NCI-H2196 (cell line): ENCODE measurements at regions not wholly inside any gene's neighbourhood (a gene's known extent, or its start where the extent isn't known, plus 50 kb on each side); places are given as distances from the start of the nearest gene placed in this dataset.

ENCODE experiments used
- DNase-seq: peaks from one replicate; lab custom pipeline; 2025; ENCODE audit not compliant: unreplicated experiment; lab: John Stamatoyannopoulos, UW

DNA sequence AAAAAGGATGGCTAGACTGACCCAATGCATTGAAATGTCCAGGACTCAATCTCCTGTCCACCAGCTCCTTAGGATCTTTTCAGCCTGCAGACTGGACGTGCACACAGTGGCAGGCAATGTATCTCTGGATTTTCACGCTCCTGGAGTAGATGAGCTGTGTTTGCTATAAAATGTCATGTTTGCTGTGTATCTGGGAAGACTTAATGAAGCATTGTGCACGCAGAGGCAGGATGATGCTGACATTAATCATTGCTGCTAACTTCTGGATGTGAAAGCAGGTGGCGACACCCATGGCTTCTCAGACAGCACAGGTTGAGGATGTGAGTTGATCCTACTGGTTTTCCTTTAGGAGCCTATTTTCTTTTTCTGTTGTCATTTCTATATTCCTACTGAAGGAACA is 133.1 kb upstream of the PCSK2 start:
- DNase-seq: no peak

DNA sequence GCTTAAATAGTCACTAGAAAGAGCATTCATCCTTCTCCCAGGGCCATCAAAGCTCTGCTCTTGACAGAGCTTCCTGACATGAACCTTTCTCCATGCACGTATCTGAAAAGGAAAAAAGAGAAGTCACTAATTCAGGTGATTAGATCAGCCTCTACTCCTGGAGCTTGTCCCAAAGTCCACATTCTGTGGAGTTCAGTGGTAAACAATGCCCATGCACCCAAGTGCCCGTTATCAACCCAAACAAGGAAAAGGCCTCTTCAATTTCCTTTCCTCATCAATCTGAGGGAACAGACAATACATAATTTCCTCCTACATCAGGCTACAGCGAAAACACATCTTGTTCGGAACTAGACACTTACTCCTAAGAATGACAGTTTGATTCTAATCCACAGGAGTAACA is 129.2 kb upstream of the PCSK2 start:
- no peak for DNase-seq

DNA sequence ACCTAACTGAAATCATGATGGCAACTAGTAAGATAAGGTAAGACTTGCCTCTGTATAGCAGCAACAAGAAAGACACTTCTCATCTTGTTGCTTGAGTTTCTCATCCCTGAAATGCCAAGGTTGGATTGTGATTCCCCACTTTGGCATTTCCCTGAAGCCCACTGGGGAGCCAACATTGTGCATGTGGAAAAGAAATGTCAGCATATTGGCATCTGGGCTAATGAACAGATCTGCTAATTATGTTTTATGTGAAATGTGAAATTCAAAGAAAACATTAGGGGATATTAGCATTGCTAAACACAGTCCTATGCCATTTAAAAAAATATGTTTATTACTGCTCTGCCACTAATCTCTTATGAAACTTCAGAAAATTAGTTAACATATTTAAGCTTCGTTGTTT is 126.3 kb upstream of the PCSK2 start:
- no peak for DNase-seq

DNA sequence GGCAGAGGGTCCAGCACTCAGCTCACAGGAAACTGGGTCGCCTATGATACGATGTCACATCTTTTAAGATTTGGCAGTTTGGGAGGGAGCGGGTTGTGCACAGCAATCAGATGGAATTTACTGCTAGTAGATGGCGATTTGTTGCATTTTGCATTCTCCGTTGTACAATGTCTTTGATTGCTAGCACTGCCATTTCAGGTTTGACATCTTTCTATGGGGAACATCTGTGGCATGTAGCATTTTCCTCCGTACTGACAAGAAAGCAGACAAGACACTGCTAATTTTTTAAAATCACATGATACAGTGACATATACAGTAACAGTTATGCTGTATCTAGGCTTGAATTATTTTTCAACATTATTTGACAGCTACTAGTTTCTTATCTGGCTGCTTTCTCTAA is 119.7 kb upstream of the PCSK2 start:
- no peak for DNase-seq

DNA sequence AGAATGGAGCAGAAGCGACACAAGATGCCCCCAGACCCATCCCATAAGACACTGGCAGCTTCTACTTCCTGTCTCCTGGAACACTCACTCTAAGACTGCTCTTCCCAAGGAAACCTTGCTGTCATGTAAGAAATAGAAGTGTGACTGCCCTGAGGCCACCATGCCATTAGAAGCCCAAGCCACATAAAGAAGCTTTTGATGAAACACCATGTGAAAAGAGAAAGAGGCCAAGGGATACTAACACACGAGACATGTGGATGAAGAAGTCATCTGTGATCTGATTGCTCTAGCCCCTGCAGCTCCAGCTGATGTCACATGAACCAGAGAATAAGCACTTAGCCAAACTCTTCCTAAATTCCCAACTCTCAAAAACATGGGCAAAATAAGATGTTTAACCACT is 117.9 kb upstream of the PCSK2 start:
- DNase-seq: no peak

DNA sequence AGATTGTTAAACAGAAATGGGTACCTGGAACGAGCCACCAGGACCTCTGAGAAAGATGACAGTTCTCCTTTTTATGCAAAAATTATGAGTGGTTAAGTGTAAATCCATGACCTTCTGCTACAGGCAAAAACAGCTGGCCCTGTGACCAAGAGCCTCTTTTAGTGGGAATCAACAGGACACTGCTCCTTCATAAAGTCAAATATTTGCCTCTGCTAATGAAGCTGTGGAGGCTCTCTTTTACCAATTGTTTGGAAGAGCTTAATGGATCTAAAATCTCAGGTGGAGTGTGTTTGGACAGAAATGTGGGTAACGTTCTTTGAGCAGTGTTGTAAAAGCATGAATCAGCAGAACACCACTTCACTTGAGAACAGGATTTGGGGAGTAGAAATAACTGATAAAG is 117.5 kb upstream of the PCSK2 start:
- no peak for DNase-seq

DNA sequence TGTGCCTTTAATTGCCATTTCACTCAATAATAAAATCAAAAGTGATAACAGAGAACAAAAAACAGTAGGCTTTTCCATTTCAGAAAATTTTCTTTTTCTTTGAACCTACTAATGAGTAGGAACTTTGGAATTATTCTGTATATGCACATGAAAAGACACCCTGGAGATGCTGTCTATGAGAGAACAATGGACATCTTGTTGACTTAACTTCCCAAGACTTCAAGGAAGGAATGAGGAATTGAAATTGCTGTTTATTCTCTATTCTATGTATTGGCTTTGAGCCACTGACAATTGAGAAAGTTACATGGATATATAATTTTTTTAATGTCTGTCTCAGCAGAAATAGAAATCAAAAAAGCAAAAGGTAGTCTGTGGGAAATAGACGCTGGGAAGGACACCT is 98.6 kb upstream of the PCSK2 start:
- no peak for DNase-seq

DNA sequence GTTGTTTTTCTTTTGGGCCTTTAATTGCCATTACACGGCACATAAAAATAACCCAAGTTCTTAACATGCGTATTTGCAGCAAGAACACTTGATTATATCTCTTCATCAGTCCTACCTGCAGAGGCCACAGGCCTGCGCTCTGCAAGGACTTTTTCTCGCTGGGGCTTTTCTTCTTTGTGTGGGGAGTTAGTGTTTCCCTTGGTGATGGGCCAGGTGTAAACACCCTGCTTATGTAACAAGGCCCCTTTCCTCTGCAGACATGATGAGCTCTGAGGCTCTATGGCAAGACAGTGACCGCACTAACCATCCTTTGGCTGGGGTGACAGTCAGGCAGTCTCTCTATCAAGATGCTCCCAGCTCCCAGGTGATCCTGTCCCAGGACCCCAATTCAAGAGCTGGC is 97.8 kb upstream of the PCSK2 start:
- no peak for DNase-seq

DNA sequence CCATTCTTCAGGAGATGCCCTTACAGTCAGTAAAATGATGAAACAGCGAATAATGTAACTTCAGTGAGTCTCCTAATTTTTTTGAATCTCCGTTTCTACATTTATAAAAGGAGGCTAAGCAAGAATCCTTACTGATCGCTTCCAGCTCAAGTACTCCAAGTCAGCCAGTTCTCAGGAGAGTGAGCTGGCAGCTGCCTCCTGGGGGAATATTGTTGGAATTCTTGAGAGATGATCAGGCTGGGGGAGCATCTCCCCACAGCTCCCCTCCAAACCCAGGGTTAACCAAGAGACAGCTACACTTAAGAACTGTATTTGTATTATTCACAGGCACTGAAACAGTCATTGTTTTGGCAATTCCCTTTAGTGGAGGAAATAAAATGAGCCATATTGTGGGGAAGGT is 89.1 kb upstream of the PCSK2 start:
- DNase-seq: no peak

DNA sequence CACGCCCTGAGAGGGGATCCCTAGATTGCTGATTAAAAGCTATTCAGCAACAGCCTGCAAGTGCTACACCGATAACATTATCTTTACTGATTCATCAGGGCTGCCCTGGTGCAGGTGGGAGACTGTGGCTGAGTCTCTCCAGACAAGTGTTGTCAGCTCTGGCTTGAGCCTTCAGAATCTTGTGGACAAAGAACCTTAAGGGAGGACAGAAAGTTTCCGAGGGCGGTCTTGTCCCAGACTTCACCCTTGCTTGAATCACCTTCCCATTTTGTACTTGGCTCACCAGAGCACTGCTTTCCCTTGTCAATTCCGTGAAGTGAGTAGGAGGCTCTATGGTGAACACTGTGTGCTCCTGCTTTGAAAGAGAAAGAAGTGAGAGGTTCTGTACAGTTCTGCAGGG is 88.6 kb upstream of the PCSK2 start:
- DNase-seq: no peak

DNA sequence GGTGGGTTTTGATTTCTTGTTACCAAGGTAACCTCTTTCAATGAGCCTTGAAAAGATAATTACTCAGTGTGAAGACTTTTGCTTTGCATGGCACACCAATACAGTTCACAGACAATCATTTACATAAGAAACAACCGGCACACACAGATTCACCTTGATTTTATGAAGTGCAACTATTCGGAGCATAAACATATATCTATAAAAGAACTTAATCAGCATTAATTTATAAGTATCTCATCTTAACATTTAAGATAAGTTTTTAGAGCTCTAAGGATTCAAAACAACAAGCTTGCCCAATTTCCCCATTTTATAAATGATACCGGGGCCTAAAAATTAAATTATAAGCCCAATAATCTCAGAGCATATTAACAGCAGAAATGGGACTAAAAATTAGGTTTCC is 85.9 kb upstream of the PCSK2 start:
- DNase-seq: no peak

DNA sequence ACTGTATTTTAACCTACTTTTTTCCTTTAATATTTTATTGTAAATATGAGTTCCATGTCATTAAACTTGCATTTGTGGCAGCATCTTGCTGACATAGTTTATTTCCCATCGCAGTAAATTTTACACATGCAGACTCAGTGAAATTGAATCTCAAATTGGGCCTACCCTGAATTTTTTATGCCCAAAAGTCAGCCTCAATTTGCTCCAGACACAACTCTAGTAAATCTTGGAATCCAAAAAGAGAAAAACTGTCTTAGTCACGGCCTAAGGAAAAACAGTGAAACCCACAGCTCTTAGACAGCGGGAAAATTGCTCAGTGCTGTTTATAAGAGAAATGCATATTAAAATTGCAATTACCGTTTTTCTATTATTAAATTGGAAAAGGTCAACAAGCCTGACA is 85.3 kb upstream of the PCSK2 start:
- no peak for DNase-seq

DNA sequence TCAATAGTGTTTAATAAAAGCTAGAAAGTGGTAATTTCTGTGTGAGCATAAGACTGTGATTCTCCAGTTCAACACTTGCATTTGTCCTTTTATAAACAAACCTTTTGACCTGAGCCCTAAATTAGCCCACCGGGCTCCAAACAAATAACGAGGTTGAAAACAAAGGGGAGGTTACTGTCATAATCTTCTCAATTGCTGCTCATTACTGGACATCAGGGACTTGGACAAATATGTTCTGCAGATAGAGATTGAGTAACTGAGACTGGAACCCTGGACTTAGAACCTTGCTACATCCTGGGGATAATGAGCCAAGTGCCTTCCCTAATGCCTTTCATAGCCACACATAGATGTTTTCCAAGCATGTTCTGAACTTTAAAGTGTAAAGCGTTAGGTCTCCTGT is 84.2 kb upstream of the PCSK2 start:
- DNase-seq: no peak

DNA sequence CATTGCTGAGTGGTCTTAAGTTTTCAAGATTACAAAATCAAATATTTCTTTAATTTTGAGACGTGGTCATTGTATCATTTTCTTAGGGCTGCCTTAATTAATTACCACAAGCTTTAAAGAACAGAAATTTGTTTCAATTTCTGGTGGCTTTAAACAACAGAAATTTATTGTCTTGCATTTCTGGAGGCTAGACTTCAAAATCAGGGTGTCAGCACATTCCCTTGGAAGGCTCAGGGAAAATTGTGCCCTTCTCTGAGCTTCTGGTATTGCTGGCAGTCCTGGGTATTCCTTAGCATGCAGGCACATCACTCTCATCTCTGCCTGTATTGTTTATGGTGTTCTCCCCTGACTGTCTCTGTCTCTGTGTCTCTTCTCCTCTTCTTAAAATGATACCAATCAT is 76.0 kb upstream of the PCSK2 start:
- no peak for DNase-seq

DNA sequence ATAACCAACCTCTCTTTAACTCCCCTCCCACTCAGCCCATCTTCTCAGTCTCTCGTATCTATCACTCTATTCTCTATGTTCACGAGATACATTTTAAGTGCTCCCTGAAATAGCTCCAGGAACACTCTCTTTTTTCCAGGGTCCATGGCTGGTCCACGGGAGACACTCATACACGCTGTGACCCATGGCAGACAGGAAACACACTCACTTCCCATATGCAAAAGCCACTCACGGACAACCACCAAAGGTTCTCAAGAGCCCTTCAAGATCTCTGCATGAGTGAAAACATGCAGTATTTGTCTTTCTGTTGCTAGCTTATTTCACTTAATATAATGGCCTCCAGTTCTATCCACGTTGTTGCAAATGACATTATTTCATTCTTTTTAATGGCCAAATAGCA is 71.4 kb upstream of the PCSK2 start:
- peak; percentile 5 for DNase-seq

DNA sequence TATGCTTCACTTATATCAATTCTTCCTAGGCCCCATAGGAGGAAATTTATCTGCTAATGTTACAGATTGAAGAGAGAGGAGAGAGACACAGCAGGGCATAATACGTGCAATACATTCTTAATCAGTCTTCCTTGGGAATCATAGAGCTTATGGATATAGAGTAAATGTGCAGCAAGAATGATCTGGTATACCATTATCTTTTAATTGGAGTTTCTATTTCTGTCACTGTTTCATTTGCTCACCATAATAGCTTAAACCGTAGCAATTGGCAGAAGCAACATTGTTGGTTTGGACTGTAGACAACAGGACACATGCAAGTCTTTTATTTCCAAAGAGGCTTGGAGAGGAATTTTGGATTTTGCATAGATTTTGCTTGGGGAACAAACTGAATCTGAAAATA is 68.1 kb upstream of the PCSK2 start:
- DNase-seq: no peak

DNA sequence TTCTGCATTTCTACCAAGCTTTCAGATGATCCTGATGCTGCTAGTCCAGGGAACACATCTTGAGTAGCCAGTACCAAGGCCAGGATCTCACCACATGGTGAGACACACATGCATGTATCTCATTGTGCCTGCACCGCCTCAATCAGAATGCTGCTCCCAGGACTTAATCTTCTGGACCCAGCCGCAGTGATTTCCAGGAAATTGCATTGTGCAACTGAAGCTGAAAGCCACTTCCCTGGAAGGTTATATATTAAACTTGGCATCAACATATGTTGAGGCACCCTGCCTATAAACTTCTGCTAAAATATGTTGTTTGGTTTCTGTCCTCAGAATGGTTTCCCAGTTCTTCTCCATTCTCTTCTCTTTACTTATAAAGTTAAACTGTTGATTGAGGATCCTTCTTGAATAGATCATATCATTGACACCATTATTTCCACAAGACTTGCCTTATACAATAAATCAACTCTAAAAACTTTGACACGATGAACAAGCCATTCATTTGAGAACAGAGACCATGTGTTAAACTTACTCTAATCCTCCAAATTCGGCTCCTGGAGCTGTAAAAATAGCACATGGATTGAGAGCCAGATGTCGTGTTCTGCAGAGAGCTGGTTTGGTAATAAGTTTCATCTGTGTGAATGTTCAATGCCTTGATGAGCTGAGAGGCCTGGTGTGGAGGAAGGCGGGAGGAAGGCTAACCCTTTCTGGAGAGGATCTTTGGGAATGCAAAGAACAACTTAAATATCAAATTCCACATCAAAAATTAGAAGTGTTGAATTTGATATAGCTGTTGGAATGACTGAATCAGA is 65.0 kb upstream of the PCSK2 start:
- DNase-seq: no peak

DNA sequence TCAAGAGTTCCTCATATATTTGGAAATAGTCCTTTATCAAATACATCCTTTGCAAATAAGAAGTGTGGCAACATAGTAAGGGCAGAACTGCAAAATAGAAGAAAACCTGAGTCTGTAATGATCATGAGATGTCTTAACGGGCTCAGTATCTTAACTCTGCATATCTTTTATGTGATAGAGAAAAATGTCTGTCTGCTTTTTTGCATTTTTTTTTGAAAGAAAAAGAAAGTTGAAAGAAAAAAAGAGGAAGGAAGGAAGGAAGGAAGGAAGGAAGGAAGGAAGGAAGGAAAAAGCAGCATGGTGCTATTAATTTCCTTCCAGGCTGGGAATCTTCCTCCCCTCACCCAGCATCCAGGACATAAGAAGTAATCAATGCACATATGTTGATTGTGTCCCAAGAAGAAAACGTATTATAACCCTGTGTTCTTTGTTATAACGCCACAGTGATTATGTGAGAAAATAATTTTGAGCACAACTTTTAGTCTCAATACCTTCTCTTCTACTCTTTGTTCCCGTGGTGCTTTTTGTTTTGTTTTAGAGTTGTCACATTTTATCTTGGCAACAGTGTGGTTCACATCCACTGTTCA is 58.7 kb upstream of the PCSK2 start:
- DNase-seq: no peak

DNA sequence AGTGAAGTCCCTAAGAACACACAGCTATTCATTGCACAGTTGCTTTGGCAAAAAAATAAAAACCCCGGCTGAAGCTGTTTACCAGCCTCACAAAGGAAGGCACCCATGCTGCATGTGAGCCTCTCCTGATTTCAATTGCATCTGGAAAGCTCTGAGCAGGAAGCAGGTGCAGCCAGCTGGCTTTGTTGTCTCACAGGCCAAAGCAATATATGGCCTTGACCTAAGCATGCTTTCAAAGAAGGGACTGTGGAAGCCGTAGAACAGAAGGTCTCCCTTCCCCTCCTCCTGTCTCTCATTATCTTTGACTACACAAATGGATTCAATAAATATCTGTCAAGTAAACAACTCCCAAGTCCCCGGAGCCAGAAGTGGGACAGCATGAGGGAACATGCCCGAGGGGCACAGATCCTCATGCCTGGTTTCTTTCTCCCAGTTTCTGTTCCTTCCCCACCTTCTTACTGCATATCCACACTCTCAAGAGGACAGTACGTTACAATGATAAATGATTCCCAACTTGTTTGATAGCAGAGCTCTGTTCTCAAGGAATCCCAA is 57.2 kb upstream of the PCSK2 start:
- DNase-seq: peak; percentile 85

DNA sequence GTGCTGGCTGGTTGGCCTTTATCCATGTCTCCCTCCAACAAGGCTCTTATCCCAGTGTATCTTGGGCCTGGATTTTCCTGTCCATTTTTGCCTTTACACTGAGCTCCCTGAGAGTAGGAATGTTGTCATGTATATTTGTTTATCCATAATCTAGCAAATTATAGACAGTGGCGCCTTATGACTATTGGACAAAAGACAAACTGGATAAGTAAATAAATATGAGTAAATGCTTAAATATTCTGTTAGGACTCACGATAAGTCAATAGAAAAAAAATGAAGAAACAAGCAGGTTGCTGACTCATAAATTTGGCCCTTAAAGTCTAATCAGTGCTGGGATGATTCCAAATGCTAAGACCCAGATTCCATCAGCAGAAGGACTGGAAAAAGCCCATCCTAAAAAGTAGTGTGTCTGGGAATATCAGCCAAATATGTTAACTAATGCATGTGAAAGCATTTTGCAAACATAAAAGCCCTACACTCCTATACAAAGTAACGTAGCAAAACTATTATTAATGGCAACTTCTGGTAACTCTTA is 55.0 kb upstream of the PCSK2 start:
- no peak for DNase-seq

DNA sequence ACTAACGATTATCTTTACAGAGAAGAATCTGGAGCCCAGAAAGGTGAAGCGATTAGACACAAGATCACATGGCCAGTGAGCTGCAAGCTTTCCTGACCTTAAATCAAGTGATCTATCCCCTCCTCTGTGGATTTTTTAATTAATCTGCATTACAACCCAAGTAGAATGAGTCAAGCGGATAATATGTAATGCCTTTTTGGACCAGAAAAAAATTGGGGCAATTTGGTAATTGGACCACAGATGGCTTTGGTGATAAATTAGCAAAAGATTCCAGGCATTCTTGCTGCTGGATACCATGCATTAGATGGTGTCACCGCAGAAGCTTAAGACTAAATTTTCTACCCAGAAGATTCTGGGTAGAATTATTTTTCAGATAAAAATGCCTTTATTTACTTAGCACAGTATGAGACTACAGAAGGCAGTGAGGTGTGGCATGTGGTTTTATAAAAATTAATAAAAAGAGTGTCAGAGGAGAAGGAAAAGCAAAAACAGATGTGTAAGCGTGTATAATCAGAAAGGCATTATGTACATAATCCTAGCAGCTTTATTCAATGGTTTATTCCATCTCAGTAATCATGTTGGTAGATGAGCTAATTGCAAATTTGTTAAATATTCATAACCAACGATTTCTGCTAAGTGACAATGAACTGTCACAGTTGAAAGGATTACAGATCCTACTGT is 53.9 kb upstream of the PCSK2 start:
- peak; percentile 16 for DNase-seq
